HG03575 (cell line): ENCODE measurements at regions not wholly inside any gene's neighbourhood (a gene's known extent, or its start where the extent isn't known, plus 50 kb on each side); places are given as distances from the start of the nearest gene placed in this dataset.

ENCODE experiments used
- ATAC-seq: cut with Tn5 transposase; IDR thresholded peaks from one replicate; pipeline ENCODE4 v1.9.1; 2021; ENCODE audit not compliant: unreplicated experiment, insufficient number of reproducible peaks, low FRiP score; ENCODE audit errors: extremely low read depth

DNA sequence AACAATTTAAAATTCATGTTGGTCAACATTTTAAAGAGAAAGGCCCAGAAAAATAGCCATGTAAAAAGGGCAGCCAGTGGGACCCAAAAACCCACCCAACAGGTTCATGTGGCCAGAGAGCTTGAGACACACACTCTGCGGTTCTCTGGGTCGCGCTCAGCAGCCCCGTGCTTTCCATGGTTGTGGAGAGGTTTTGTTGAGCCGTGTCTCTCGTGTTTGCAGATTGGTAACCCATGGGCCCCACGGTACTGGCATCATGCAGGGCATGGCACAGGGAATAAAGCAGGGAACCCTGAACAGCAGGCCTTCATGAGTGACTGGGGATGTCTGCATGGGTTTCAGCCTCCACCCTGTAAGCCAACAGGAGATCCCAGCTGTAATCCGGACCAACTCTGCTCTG lies 127.7 kb upstream of the CST7 start:
- ATAC-seq, result no peak

DNA sequence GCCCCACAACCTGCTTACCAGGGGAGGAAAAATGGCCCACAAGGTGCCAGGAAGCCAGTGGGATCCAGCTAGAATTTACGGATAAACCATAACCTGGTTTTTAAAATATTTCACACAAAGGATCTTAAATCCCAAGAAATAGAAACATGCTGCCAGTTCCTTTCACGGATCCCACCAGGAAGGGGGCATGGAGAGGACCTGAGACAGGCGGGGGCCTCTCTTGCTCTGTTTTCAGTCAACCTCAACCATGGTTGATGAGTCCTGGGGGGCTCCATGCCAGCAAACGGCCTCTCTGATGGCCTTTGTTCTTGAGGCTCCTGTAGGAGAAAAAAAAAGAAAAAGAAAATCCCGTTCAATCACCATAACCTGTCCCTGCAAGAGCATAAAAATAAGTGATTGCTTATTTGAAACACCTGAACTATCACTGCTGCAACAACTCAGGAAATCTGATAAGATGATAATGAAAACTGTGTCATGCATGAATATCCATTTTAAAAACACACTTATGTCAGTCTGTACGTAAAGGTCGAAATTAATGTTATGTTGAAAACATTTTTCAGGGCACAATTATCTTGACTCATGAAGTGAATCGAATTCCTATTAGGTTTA lies 125.8 kb upstream of the CST7 start:
- ATAC-seq, result no peak

DNA sequence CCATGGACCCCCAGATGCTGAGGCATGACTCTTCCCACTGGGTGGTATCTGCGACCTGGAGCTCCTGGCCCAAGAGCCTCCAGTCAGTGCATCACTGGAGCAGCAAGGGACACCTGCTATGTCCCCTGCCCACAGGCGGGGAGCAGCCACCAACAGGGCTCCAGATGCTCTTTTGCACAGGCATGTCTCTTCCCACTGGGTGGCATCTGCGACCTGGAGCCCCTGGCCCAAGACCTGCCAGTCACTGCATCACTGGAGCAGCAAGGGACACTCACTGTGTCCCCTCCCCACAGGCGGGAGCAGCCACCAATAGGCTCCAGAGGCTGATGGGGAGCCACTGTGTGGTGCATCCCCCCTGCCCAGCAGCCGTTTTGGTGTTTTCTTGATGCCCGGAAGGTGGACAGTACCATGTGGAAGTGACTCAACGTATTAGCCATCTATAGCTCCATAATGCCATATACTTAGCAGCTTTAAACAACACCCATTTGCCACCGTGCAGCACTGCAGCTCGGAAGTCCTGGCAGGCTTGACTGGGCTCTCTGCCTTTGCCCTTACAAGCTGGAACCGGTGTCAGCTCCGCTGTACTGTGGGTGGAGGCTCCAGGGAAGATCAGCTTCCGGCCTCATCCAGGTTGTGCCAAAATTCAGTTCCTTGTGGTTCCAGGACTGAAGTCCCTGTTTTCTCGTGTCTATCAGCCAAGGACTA lies 124.9 kb upstream of the CST7 start:
- ATAC-seq, result no peak

DNA sequence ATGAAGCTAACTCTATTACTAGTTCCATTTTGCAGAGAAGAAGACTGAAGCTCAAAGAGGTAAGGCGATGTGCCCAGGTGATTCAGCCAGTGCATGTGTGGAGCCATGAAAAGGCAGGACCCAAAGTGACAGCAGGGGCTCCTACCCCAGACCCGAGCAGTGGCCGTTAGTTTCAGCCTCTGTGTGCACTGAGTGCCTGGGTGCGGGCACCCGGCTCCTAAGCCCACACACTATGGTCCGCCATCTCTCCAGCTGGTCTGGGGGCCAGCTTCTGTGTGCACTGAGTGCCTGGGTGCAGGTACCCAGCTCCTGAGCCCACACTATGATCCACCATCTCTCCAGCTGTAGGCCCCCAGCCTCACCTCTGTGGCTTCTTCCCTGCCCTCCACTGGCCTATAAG lies 123.5 kb upstream of the CST7 start:
- ATAC-seq, result no peak

DNA sequence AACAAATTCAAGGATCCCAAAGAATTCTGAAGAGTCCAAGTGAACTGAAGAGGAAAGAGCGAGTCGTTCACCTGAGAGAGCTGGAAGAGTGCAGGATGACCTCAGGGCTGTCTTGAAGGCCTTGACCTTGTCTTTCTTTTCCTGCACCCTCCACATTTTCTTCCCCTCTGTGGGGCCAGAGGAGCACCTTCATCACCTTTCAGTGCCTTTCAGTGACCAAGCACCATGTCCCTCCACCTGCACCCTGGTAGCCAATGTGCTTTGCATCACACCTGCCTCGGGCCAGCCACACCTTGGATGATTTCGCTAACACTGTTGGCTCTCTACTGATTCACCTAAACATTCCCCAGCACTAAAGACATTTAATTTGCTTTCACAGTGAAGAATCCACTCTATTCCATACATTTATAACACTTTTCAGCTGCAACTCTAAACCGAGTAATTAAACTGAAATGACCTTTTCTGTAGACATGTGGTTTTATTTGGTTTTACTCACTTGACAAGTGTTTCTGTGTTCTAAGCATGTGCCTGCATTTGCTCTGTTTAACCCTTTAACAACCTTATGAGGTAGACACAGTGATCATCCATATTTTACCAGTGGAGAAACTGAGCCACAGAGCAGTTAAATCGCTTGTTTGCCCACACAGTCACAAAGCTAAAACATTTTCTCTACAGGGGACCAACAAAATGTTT lies 121.3 kb upstream of the CST7 start:
- no peak for ATAC-seq

DNA sequence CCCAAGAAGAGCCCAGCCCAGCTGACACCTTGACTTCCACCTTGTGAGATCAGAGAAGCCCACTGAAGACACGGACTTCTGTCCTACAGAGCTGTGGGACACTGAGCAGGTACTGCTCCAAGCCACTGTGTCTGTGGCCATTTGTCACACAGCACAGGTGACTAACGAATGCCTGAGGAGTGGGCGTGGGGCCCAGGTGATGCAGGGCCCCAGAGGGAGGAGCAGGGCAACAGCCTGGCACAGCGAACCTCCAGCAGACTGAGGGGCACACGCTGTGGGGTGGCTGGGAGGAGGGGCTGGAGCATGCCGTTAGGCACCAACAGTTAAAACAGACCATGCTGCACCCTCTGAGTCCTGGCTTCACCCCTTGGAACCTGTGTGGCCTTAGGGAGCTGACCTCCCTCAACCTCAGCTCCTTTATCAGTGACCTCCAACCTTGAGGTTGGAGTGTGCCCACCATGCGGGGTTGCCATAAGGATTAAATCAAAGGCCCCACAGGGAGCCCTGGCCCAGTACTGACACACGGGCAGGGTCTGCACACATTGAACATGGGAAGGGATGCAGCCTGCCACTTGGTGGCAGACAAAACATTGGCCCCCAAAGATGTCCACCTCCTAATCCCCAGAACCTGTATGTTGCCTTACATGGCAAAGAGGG lies 119.9 kb upstream of the CST7 start:
- no peak for ATAC-seq

DNA sequence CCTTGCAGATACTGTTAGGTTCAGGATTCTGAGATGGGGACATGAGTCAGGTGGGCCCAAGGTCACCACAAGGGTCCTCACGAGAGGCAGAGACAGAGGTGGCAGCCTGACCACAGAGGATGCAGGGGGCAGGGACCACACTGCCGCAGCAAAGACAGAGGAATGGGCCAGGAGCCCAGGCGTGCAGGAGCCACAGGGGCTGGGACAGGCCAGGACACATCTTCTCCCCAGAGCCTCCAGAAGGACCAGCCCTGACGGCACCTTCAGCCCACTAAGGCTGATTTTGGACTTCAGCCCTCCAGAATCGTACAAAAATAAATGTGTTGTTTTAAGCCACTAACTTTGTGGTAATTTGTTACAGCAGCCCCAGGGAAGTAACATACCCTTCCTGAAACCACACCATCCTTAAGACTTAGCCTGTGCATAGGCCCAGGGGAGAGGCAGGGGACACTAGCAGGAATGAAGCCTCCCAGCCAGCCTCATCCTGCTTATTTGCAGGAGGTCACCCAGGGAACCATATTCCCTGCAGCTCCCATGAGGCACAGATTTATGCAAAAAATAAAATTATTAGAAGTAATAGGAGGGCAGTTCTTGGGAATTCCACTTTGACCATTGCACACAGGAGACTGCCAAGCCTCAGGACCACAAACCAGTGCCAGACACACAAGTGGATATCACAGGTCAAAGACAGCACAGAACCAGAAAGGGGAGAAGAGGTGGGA lies 119.3 kb upstream of the CST7 start:
- ATAC-seq, result no peak

DNA sequence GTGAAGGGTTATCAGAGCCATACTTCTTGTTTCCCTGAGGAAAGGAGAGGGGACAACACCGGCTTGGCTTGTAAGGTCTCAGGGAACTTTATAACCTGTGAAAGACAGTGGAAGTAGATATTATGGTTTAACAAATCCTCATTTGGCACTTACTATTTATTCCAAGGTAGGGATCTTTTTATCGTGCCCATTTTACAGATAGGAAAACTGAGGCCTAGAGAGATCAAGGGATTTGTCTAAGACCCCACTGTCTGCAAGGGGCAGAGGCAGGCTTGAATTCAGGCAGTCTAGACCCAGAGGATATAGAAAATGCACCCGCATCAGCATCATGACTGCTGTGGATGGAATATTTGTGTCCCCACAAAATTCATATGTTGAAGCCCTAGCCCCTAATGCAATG lies 118.4 kb upstream of the CST7 start:
- ATAC-seq, result no peak

DNA sequence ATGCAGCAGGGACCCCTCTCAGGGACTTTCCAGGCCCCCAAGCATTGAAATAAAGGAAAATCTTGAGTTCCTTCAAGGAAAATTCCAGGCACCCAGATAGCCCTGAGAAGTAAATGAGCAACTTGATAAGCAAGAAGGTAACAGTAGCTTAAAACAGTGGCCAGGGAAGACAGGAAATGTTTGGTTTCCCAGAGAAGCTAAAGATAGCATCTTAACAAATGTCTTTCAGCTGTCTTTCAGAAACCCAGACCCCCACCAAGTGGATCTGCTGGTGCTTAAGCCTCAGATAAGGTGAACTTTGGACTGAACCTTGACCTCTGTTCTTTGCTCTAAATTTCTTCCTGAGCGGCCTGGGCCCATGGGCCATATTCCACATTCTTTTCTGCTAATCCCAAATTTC lies 117.8 kb upstream of the CST7 start:
- no peak for ATAC-seq

DNA sequence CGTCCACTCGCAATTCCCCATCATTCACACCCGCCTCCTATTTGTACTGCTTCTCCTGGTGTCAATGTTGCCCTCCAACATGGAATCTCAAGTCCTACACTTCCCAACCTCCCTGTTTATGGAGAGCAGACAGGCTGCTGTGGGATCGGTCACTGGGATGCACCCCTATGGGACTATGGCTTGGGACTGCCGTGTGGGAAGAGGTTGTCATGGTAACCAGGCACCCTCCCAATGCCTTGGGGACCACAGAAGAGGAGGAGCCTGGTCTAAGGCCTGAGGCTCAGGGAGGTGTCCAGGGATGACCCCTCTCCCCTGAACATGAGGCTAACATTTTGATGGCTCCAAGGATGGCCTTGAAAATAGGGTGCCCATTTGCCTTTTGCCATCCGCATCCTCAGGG lies 116.6 kb upstream of the CST7 start:
- ATAC-seq, result no peak

DNA sequence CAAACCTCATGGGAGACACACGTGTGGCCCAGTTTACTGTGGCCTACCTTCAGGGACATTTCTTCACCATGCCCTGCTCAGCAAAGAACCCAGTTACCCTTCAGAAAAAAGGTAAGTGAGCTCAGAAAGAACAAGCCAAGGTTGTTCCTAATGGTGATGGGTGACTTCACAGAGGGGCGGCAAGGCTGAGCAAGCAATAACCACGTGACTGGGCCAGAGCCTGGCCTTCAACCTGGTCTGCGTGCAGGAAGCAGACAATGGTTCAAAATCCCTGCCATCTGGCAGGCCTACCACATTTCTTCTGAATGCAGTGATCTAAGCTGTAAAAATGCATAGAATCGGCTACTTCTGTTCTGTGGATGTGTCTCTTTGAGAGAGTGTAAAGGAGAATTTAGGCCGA lies 115.5 kb upstream of the CST7 start:
- no peak for ATAC-seq

DNA sequence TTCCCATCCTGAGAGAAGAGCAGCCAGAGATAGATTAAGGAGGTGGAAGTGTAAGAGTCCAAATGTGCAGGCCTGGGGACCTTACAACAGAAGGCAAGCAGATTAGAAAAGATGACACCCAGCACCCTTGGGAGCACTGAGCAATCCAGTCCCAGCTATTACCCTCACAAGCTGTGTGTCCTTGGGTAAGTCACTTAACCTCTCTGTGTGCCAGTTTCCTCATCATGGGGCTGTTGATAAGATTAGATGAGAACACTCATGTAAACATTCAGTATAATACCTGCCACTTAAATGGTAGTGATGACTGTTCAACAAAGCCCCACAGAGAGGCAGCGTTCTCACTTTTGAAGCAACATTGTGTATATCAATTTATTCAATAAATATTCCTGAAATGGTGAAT lies 114.8 kb upstream of the CST7 start:
- ATAC-seq, result no peak

DNA sequence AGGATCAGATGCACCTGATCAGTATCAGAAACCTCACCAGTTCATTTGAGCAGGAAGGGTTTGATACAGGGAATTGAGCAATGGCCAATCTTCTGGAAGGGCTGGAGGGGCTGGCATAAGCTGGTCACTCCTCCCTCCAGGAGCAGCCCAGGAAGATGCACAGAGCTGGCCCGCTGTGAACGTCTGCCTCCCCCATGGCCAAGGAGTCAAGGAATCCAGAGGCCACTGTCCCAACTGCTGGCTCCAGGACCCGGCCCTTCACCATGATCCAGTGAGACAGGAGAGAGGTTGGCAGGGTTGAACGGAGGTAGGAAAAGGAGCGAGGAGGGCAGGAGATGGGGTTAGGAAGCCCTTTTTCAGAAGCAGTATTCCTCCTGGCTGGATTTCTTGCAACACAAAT lies 113.9 kb upstream of the CST7 start:
- ATAC-seq, result no peak

DNA sequence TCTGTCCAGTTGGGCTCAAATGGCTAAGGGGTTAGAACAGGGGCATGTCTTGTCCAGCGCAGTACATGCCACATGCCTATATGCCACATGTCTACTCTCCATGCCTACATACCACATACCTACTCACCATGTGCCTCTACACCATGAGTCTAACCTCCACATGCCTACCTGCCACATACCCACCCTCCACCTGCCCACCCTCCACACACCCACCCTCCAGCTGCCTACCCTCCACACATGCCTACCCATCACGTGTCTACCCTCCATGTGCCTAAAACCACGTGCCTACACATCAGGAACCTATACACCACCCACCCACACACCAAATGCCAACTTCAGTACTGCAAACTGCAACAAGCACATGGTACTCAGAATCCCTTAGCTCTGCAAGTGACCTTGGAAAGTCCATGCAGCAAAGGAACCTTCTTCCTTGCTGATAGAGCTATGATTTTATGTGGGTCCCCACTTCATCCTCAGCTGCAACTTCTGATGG lies 113.0 kb upstream of the CST7 start:
- ATAC-seq, result no peak

DNA sequence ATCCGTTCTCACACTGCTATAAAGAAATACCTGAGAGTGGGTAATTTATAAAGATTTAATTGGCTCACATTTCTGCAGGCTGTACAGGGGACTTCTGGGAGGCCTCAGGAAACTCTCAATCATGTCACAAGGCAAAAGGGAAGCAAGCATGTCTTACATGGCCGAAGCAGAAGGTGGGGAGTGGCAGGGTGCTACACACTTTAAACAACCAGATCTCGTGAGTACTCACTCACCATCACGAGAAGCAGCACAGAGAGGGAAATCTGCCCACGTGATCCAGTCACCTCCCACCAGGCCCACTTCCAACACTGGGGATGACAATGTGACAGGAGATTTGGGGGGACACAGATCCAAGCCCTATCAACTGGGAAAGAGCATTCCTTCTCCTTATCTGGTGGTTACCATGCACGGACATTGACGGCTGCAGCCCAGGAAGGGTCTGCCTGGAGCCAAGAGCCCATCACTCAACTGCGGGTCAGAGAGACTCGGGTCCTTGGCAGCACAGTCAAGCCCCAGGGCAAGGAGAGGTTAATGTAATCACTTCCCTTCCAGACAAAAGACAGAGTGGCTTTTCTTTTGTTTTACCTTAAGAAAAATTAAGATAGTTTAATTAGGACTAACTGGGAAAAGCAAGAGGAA lies 112.3 kb upstream of the CST7 start:
- no peak for ATAC-seq

DNA sequence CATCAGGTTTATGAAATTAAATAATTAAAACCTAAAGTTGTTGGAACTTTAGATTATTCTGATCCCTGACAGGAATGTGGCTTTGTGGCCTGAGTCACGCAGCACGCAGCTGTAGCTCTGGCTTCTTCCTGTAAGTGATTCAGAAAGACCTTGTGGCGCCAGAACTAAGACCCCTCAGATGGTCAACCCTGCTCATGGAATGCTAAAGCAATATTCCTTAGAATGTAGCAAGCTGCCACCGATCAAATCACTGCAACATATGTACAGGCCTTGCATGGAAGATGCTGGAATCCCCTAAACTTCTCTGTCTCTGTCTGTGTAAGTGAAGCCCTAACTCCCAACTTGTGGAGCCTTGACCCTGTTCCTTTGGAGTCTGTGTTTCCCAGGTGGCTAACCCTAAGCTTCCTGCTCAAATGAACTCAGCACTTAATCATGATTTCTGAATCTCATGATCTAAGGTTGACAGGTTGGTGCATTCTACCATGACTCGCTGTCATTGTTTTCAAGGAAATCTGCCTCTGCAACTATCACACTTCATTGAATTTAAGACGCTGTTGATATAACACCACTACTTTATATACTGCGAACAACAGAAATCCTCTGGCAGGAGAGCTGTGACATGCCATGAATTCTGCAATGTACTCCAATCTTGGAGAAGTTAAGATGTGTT lies 111.2 kb upstream of the CST7 start:
- no peak for ATAC-seq

DNA sequence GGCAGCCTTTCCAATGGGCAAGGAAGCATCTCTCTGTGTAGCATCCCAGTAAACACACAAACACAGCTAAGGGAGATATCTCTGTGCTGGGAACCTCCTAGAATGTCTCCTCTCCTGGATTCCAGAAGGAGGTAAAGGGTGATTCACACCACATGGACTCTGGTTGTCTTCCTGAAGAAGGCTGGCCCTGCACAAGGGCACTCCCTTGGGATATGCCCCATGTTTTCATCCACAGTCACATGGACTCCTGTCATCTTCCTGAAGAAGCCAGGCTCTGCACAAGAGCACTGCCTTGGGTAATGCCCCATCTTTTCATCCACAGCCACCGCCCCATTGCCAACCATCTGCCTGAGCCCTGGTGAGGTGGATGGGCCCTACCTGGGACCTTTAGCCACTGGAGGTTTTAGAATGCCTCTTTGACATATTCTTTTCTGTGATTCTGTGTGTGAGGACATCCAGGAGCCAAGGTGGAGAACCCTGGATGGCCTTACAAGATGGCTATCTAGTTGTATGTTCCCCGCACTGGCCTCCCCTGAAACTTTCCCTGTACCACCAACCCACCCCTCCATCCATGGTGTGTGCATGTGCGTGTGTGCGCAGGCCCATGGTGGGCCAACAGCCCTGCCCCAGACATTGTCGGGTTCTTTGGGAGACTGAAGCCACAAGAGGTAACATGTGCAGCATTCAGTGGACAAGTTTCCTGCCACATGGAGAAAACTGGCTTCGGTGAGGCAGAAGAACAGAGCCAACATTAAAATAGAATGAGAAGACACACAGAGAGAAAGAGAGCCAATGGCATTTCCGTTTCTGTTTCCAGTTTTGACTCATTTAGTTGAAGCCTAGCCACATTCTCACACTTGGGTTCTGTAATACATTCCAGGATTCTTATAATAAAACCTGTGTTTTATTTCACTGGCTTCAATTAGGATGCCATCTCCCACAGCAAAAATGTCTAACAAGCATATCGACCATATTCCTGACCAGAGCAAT lies 110.2 kb upstream of the CST7 start:
- no peak for ATAC-seq
